Endothelial cell of umbilical vein (primary cell): ENCODE measurements at regions not wholly inside any gene's neighbourhood (a gene's known extent, or its start where the extent isn't known, plus 50 kb on each side); places are given as distances from the start of the nearest gene placed in this dataset.
A peak's percentile ranks its signal among the peaks of the same experiment; 100 is the strongest.

Experiments
- BruUV-seq: library from RNA; stranded (reverse); fragments of 400-500 nt; replicated peaks from 2 replicates; lab custom pipeline; 2021; lab: Mats Ljungman, UMichigan
- CTCF ChIA-PET: fragments of 300-600, 350-600 bp; sonication (Branson Sonifier 250); formaldehyde crosslinking; loops from one replicate; lab custom pipeline; 2021; ENCODE audit warnings: antibody characterized with exemption, inconsistent platforms; lab: Charles Lee
- POLR2A ChIA-PET: fragments of 300-600, 350-600 bp; sonication (Branson Sonifier 250); formaldehyde crosslinking; loops from one replicate; lab custom pipeline; 2021; ENCODE audit warnings: antibody characterized with exemption, inconsistent platforms; lab: Charles Lee
- DNase-seq: peaks from one replicate; pipeline ENCODE4 v3.0.0-alpha.2; 2011; ENCODE audit warnings: low read depth, low spot score
- FAIRE-seq: peaks from 2 replicates; lab custom pipeline; 2011; peaks lifted over from hg19 to GRCh38; lab: Jason Lieb, UNC
- H2AFZ ChIP-seq: 2 replicates; pipeline ENCODE4 v1.6.0; 2012; ENCODE audit warnings: low read depth, low read length, control low read depth, inconsistent platforms
- H3K27ac ChIP-seq: 2 replicates; pipeline ENCODE4 v1.5.1; 2011; ENCODE audit warnings: low read depth, mild to moderate bottlenecking, control low read depth, low read length, moderate library complexity; ENCODE audit not compliant: insufficient read depth
- H3K27me3 ChIP-seq, 2 experiments: 2 replicates each; pipeline versions ENCODE4 v1.6.0 to v1.6.1; 2011; ENCODE audit warnings: low read length in 2 of 2, mixed read lengths in 1 of 2; ENCODE audit not compliant: control insufficient read depth in 2 of 2, insufficient read depth in 2 of 2
- H3K36me3 ChIP-seq, 2 experiments: 2 replicates in 1 of 2; 3 replicates in 1 of 2; pipeline ENCODE4 v1.5.1; 2011; ENCODE audit warnings: low read length in 2 of 2, mild to moderate bottlenecking in 1 of 2, moderate library complexity in 1 of 2; ENCODE audit not compliant: control insufficient read depth in 2 of 2, insufficient read depth in 2 of 2; ENCODE audit errors: extremely low read depth in 1 of 2
- H3K4me1 ChIP-seq: 3 replicates; pipeline ENCODE4 v1.5.1; 2011; ENCODE audit warnings: mild to moderate bottlenecking, low read length; ENCODE audit not compliant: control insufficient read depth, insufficient read depth; ENCODE audit errors: extremely low read depth
- H3K4me2 ChIP-seq: 2 replicates; pipeline ENCODE4 v1.6.1; 2011; ENCODE audit warnings: low read length, control low read depth, mixed read lengths; ENCODE audit not compliant: insufficient read depth
- H3K4me3 ChIP-seq, 3 experiments: fragments of 200-600 bp in 1 of 3; sonication (generic), shearing (Covaris generic) in 1 of 3; replicated peaks in 1 of 3; 2 replicates each; pipeline ENCODE4 v1.5.1; 2011 to 2016; ENCODE audit warnings: control low read depth in 3 of 3, low read length in 3 of 3, mild to moderate bottlenecking in 2 of 3, inconsistent platforms in 1 of 3, low read depth in 1 of 3, moderate library complexity in 1 of 3; ENCODE audit not compliant: insufficient read depth in 1 of 3
- H3K79me2 ChIP-seq: 2 replicates; pipeline ENCODE4 v1.6.0; 2012; ENCODE audit warnings: low read length, inconsistent platforms; ENCODE audit not compliant: control insufficient read depth, insufficient read depth
- H3K9ac ChIP-seq: replicated peaks from 2 replicates; pipeline ENCODE3; 2011; ENCODE audit warnings: low read length, control low read depth; ENCODE audit not compliant: insufficient read depth; ENCODE audit errors: extremely low read depth
- H3K9me1 ChIP-seq: replicated peaks from 3 replicates; pipeline ENCODE4 v1.6.0; 2011; ENCODE audit warnings: mild to moderate bottlenecking, low read length; ENCODE audit not compliant: control insufficient read depth, insufficient read depth; ENCODE audit errors: extremely low read depth
- H3K9me3 ChIP-seq: replicated peaks from 2 replicates; pipeline ENCODE4 v1.5.1; 2012; ENCODE audit warnings: low read length, inconsistent platforms; ENCODE audit not compliant: control insufficient read depth, insufficient read depth
- H4K20me1 ChIP-seq: replicated peaks from 2 replicates; pipeline ENCODE3; 2011; ENCODE audit warnings: mild to moderate bottlenecking, low read length; ENCODE audit not compliant: control insufficient read depth, insufficient read depth; ENCODE audit errors: extremely low read depth
- EZH2 ChIP-seq: IDR thresholded peaks from 2 replicates; pipeline ENCODE4 v1.6.1; 2012; ENCODE audit warnings: borderline replicate concordance, low read depth, mild to moderate bottlenecking, moderate library complexity, low read length, inconsistent platforms; ENCODE audit not compliant: severe bottlenecking
- FOS ChIP-seq: IDR thresholded peaks from 2 replicates; pipeline ENCODE4 v1.6.1; 2011; ENCODE audit warnings: mild to moderate bottlenecking, low read length, moderate library complexity, borderline replicate concordance; ENCODE audit not compliant: insufficient read depth
- GATA2 ChIP-seq: IDR thresholded peaks from 2 replicates; pipeline ENCODE4 v1.7.0; 2011; ENCODE audit warnings: low read depth, mild to moderate bottlenecking, moderate library complexity, mixed read lengths, low read length; ENCODE audit not compliant: insufficient read length, insufficient read depth
- JUN ChIP-seq: IDR thresholded peaks from 2 replicates; pipeline ENCODE4 v1.6.1; 2011; ENCODE audit warnings: borderline replicate concordance, low read depth; ENCODE audit not compliant: insufficient read length, insufficient read depth
- MYC ChIP-seq: IDR thresholded peaks from one replicate; pipeline ENCODE4 v1.6.1; 2011; ENCODE audit warnings: mild to moderate bottlenecking, low read depth, low read length
- POLR2A ChIP-seq: IDR thresholded peaks from 2 replicates; pipeline ENCODE4 v1.6.1; 2012; ENCODE audit warnings: low read depth, mild to moderate bottlenecking, control low read depth, low read length
- POLR2AphosphoS5 ChIP-seq: IDR thresholded peaks from 2 replicates; pipeline ENCODE4 v1.6.1; 2012; ENCODE audit warnings: low read depth, mild to moderate bottlenecking, control low read depth, low read length, moderate library complexity; ENCODE audit not compliant: insufficient read depth
- dilution Hi-C: fragments of 300-500 bp; cut with MboI; formaldehyde crosslinking; loops from one replicate; pipeline ENCODE4 v1.15.0; 2019; ENCODE audit warnings: low sequenced_read_pairs; ENCODE audit not compliant: extremely low pct_ligation_motif_present
- intact Hi-C: fragments of 100-400 bp; cut with micrococcal nuclease; formaldehyde crosslinking; loops from one replicate; pipeline ENCODE4 v1.10.0; 2022
- TF ChIP-seq, protein P1 (sequence below), 2 donors: IDR thresholded peaks; 1 replicate in 1 of 2; 2 replicates in 1 of 2; pipeline ENCODE4 v1.5.1; 2011; ENCODE audit warnings: low read length in 2 of 2, mild to moderate bottlenecking in 2 of 2, moderate library complexity in 2 of 2, control low read depth in 1 of 2, inconsistent platforms in 1 of 2, low read depth in 1 of 2; ENCODE audit not compliant: insufficient read depth in 1 of 2; ENCODE audit errors: extremely low read depth in 1 of 2
- TF ChIP-seq, protein P2 (sequence below): IDR thresholded peaks from 2 replicates; pipeline ENCODE4 v1.6.1; 2011; ENCODE audit not compliant: insufficient read depth, insufficient read length

DNA sequence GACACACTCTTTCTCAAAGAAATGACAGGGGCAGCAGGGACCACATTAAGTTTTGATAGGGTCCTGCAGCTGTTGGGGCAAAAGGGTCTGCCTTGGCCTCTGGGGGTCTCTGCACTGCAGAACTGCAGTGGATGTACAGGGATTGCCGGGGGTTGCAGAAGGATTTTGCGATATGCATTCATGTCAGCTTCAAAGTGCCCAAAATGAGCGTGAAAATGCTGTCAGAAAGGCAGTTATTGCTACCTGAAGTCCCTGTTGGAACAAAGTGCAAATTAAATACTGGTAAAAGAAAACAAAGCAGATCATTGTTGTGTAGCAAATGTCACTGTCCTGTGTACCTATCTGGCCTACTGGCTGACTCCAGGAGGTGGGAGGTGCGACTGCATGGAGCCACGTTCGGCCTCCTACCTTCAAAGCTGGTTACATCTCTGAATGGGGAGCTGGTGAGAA is 78.8 kb upstream of the MAP4K3 start:
- TSS peak; percentile 40 for BruUV-seq
- H3K9me3 ChIP-seq: no peaks in the 10 kb centered on the region
- FAIRE-seq: no peak
- CTCF ChIA-PET: interaction anchor here (0.7 to 8.0 kb wide), 14 partner anchors 14 to 214 kb away, joined by 3 to 73 read pairs (median 4); partner anchors contain the start of gene MAP4K3
- H3K36me3 ChIP-seq: no peaks in the 10 kb centered on the region
- no peaks in the 10 kb centered on the region for H4K20me1 ChIP-seq
- H3K4me1 ChIP-seq: peaks cover 54% of the 10 kb centered on the region
- no peak for DNase-seq
- TF ChIP-seq EZH2: no peak
- TF ChIP-seq FOS: no peak
- no peak for TF ChIP-seq MYC
- TF ChIP-seq, protein P1, sequence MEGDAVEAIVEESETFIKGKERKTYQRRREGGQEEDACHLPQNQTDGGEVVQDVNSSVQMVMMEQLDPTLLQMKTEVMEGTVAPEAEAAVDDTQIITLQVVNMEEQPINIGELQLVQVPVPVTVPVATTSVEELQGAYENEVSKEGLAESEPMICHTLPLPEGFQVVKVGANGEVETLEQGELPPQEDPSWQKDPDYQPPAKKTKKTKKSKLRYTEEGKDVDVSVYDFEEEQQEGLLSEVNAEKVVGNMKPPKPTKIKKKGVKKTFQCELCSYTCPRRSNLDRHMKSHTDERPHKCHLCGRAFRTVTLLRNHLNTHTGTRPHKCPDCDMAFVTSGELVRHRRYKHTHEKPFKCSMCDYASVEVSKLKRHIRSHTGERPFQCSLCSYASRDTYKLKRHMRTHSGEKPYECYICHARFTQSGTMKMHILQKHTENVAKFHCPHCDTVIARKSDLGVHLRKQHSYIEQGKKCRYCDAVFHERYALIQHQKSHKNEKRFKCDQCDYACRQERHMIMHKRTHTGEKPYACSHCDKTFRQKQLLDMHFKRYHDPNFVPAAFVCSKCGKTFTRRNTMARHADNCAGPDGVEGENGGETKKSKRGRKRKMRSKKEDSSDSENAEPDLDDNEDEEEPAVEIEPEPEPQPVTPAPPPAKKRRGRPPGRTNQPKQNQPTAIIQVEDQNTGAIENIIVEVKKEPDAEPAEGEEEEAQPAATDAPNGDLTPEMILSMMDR (IDR thresholded peaks at IDR 0.05; ENCODE audit: extremely low read depth in 1 of 2, insufficient read depth in 1 of 2, low read depth in 1 of 2, low read length in 2 of 2): no peak
- no peak for TF ChIP-seq POLR2A
- TF ChIP-seq JUN: no peak
- no peak for TF ChIP-seq GATA2
- TF ChIP-seq POLR2AphosphoS5: no peak
- TF ChIP-seq, protein P2, sequence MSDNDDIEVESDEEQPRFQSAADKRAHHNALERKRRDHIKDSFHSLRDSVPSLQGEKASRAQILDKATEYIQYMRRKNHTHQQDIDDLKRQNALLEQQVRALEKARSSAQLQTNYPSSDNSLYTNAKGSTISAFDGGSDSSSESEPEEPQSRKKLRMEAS: no peak
- intact Hi-C loops (loop anchor here (1.0 kb wide), 3 partner anchors 14 to 77 kb away; no protein-coding TSS in a partner anchor), dilution Hi-C loops (no loop called here)
- no peaks in the 10 kb centered on the region for H3K9me1 ChIP-seq
- H3K79me2 ChIP-seq: no peaks in the 10 kb centered on the region
- no peak overlapping the region for H2AFZ ChIP-seq
- H3K27ac ChIP-seq: peak overlapping the region; percentile 91
- no peak overlapping the region for H3K4me3 ChIP-seq
- no peaks in the 10 kb centered on the region for H3K27me3 ChIP-seq
- POLR2A ChIA-PET: interaction anchor here (1.2 kb wide), 3 partner anchors 14 to 181 kb away, joined by 3 to 4 read pairs (median 4); no protein-coding TSS in a partner anchor
- peak overlapping the region; percentile 65 for H3K4me2 ChIP-seq
- peak overlapping the region; percentile 57 for H3K9ac ChIP-seq
